Right renal pelvis (tissue), 4 donors: ENCODE measurements at regions not wholly inside any gene's neighbourhood (a gene's known extent, or its start where the extent isn't known, plus 50 kb on each side); places are given as distances from the start of the nearest gene placed in this dataset.
"Not testable (repeated sequence)": the region's sequence is repeated elsewhere in the genome, so short reads cannot be mapped to it uniquely, and the experiment has no call there.

Source experiments
- DNase-seq, 4 donors: peaks; one replicate each; pipeline ENCODE4 v3.0.0-alpha.2; 2013; ENCODE audit warnings: low read depth in 4 of 4, low spot score in 3 of 4, missing footprints in 1 of 4

GRCh38 chrY:18989356-18989755 lies 215.8 kb upstream of the HSFY2 start:
- no peak for DNase-seq

- no peak for DNase-seq
Observed at GRCh38 chrY:18966001-18966400, 192.5 kb upstream of the HSFY2 start.

GRCh38 chrY:18958846-18959245 lies 185.3 kb upstream of the HSFY2 start:
- DNase-seq, result no peak

GRCh38 chrY:18951657-18952435 lies 178.3 kb upstream of the HSFY2 start:
- DNase-seq, result no peak

- DNase-seq, result no peak
Observed at GRCh38 chrY:18951019-18951418, 177.5 kb upstream of the HSFY2 start.

- no peak for DNase-seq
Observed at GRCh38 chrY:18936831-18937230, 163.3 kb upstream of the HSFY2 start.

GRCh38 chrY:18919256-18919655 lies 145.7 kb upstream of the HSFY2 start:
- DNase-seq, result no peak

- DNase-seq, result no peak
Observed at GRCh38 chrY:18912846-18913245, 139.3 kb upstream of the HSFY2 start.

GRCh38 chrY:18909846-18910245 lies 136.3 kb upstream of the HSFY2 start:
- no peak for DNase-seq

GRCh38 chrY:18906198-18906597 lies 132.7 kb upstream of the HSFY2 start:
- not testable (repeated sequence) for DNase-seq

GRCh38 chrY:18904296-18904695 lies 130.8 kb upstream of the HSFY2 start:
- DNase-seq, result no peak

DNA sequence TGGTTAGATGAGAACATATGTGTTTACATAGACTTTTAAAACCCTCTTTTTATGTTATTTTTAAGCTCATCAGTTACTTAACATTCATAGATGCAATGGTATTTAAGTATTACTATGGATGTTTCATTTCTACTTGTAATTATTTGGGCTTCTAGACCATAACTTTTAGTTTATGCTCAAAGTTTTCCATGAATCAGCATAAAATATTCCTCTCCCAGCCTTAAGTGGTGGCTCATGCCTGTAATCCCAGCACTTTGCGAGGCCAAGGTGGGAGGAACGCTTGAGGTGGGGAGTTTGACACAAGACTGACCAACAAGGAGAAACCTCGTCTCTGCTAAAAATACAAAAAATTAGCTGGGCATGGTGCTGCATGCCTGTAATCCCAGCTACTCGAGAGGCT lies 118.5 kb upstream of the HSFY2 start:
- no peak for DNase-seq

GRCh38 chrY:18889548-18889947 lies 116.0 kb upstream of the HSFY2 start:
- no peak for DNase-seq

DNA sequence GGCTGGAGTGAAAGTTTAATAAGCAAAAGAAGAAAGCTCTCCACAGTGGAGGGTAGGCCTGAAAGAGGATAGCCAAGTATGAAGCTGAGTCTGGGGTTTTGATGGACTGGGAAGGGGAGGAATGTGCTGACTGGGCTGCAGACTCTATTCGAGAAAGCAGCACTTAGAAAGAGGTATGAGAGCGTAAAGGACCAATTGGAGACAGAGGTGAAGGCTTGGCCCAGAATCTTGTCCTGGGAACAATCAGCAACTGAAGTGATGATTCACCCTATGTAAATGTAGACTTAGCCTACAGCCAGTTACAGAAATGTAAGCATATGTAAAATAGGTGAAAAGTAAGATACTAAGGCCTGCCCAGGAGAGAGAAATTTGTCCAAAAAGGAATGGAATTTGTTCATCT lies 111.2 kb upstream of the HSFY2 start:
- DNase-seq, result no peak

- DNase-seq, result not testable (repeated sequence)
Observed at GRCh38 chrY:18869145-18869544, 95.6 kb upstream of the HSFY2 start.

GRCh38 chrY:18866887-18867551 lies 93.5 kb upstream of the HSFY2 start:
- DNase-seq, result not testable (repeated sequence)

GRCh38 chrY:18860856-18861255 lies 87.3 kb upstream of the HSFY2 start:
- not testable (repeated sequence) for DNase-seq

GRCh38 chrY:18858484-18859191 lies 85.1 kb upstream of the HSFY2 start:
- not testable (repeated sequence) for DNase-seq

GRCh38 chrY:18855184-18855583 lies 81.6 kb upstream of the HSFY2 start:
- DNase-seq, result not testable (repeated sequence)

DNA sequence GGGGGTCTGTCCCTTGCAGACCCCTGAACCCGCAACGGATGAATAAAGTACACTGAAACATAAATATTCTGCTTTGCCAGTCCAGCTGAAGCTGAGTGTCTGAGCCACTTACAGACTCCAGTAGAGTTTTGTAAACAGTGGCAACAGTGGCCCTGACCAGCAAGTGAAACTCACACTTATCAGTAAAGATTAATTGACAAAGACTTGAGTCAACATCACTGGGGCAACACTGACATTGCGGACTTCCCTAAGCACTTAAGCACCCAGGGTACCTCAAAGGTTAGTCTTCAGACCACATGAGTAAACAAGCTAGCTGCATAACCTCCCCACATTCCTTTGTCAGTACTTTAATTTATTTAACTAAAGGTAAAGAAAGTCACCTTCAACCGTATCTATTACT lies 79.8 kb upstream of the HSFY2 start:
- DNase-seq, result not testable (repeated sequence)

DNA sequence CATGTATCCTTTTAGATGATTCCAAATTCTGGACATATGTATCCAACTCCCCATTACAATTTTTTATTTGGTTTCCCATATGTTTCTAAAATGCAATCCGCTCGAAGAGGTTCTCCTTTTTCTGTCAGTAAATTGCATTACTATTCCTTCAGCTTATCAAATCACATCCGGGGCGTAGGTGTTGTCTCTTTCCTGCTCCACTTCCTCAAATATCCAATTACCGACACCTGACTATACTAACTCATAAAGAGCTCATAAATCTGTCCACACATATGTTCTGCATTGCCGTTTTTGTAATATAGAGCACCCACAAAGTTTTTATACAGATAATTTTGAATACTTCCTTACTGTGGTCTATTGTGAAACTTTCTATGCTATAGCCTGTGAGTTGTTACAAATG lies 63.1 kb upstream of the HSFY2 start:
- not testable (repeated sequence) for DNase-seq
